H9 (cell line): ENCODE measurements at regions not wholly inside any gene's neighbourhood (a gene's known extent, or its start where the extent isn't known, plus 50 kb on each side); places are given as distances from the start of the nearest gene placed in this dataset.

Source experiments
- DNase-seq: peaks from one replicate; pipeline ENCODE4 v3.0.0-alpha.2; 2017
- H2AFZ ChIP-seq: one replicate; pipeline ENCODE4 v1.6.1; 2013; ENCODE audit warnings: mild to moderate bottlenecking, low read length, control low read depth, moderate library complexity
- H2AK5ac ChIP-seq: 2 replicates; pipeline ENCODE4 v1.6.1; 2013; ENCODE audit warnings: low read length, control low read depth, mixed read lengths; ENCODE audit not compliant: insufficient read length
- H2BK120ac ChIP-seq: one replicate; pipeline ENCODE4 v1.6.1; 2013; ENCODE audit warnings: low read depth, mild to moderate bottlenecking, low read length, control low read depth, inconsistent platforms; ENCODE audit not compliant: poor library complexity, severe bottlenecking
- H2BK12ac ChIP-seq: 2 replicates; pipeline ENCODE4 v1.6.1; 2013; ENCODE audit warnings: low read length, control low read depth, mixed read lengths, low read depth; ENCODE audit not compliant: insufficient read length
- H2BK15ac ChIP-seq: 2 replicates; pipeline ENCODE4 v1.6.1; 2013; ENCODE audit warnings: low read depth, low read length, control low read depth
- H2BK20ac ChIP-seq: one replicate; pipeline ENCODE4 v1.6.1; 2013; ENCODE audit warnings: low read depth, mild to moderate bottlenecking, low read length, control low read depth, inconsistent platforms; ENCODE audit not compliant: poor library complexity, severe bottlenecking
- H2BK5ac ChIP-seq: 2 replicates; pipeline ENCODE4 v1.6.1; 2013; ENCODE audit warnings: low read length, control low read depth, mixed read lengths; ENCODE audit not compliant: insufficient read length
- H3K14ac ChIP-seq: 2 replicates; pipeline ENCODE4 v1.6.1; 2013; ENCODE audit warnings: low read length, control low read depth; ENCODE audit not compliant: insufficient read depth
- H3K18ac ChIP-seq: 2 replicates; pipeline ENCODE4 v1.6.1; 2013; ENCODE audit warnings: low read depth, mild to moderate bottlenecking, mixed read lengths, low read length, control low read depth; ENCODE audit not compliant: insufficient read length
- H3K23ac ChIP-seq: 2 replicates; pipeline ENCODE4 v1.6.1; 2013; ENCODE audit warnings: low read length, control low read depth, mixed read lengths, low read depth; ENCODE audit not compliant: insufficient read length
- H3K23me2 ChIP-seq: 2 replicates; pipeline ENCODE4 v1.6.1; 2013; ENCODE audit warnings: low read depth, mild to moderate bottlenecking, mixed read lengths, low read length, control low read depth; ENCODE audit not compliant: insufficient read length, poor library complexity, severe bottlenecking
- H3K27ac ChIP-seq: 2 replicates; pipeline ENCODE4 v1.5.1; 2013; ENCODE audit warnings: low read length, control low read depth, mixed read lengths, low read depth; ENCODE audit not compliant: insufficient read length
- H3K27me3 ChIP-seq: 2 replicates; pipeline ENCODE4 v1.6.1; 2013; ENCODE audit warnings: low read length, control low read depth, inconsistent platforms; ENCODE audit not compliant: insufficient read depth
- H3K4ac ChIP-seq: 2 replicates; pipeline ENCODE4 v1.6.1; 2013; ENCODE audit warnings: low read depth, mild to moderate bottlenecking, control low read depth, inconsistent platforms, low read length, moderate library complexity
- H3K4me1 ChIP-seq: 2 replicates; pipeline ENCODE4 v1.6.1; 2013; ENCODE audit warnings: low read length, control low read depth, inconsistent platforms; ENCODE audit not compliant: insufficient read depth
- H3K4me2 ChIP-seq: 2 replicates; pipeline ENCODE4 v1.6.1; 2013; ENCODE audit warnings: low read length, control low read depth, mixed read lengths; ENCODE audit not compliant: insufficient read length, insufficient read depth
- H3K56ac ChIP-seq: 2 replicates; pipeline ENCODE4 v1.6.1; 2013; ENCODE audit warnings: low read depth, mild to moderate bottlenecking, mixed read lengths, low read length, control low read depth; ENCODE audit not compliant: insufficient read length
- H3K79me1 ChIP-seq: 2 replicates; pipeline ENCODE4 v1.6.1; 2013; ENCODE audit warnings: low read depth, mild to moderate bottlenecking, moderate library complexity, low read length, control low read depth, inconsistent platforms; ENCODE audit not compliant: insufficient read depth, poor library complexity, severe bottlenecking
- H3K79me2 ChIP-seq: 2 replicates; pipeline ENCODE4 v1.6.1; 2013; ENCODE audit warnings: low read length, control low read depth, inconsistent platforms; ENCODE audit not compliant: insufficient read depth
- H3K9ac ChIP-seq: 2 replicates; pipeline ENCODE4 v1.6.1; 2013; ENCODE audit warnings: low read length, control low read depth, mixed read lengths; ENCODE audit not compliant: insufficient read length; ENCODE audit errors: extremely low read depth
- H3K9me3 ChIP-seq: one replicate; pipeline ENCODE4 v1.6.1; 2013; ENCODE audit warnings: low read depth, low read length, inconsistent platforms; ENCODE audit not compliant: control insufficient read depth
- H3T11ph ChIP-seq: one replicate; pipeline ENCODE4 v1.6.1; 2013; ENCODE audit warnings: mild to moderate bottlenecking, low read length, control low read depth, inconsistent platforms
- H4K20me1 ChIP-seq: one replicate; pipeline ENCODE4 v1.6.1; 2013; ENCODE audit not compliant: control insufficient read depth, insufficient read length, insufficient read depth
- H4K5ac ChIP-seq: 2 replicates; pipeline ENCODE4 v1.6.1; 2013; ENCODE audit warnings: low read depth, mild to moderate bottlenecking, mixed read lengths, low read length, control low read depth; ENCODE audit not compliant: insufficient read length
- H4K8ac ChIP-seq: replicated peaks from 2 replicates; pipeline ENCODE4 v1.6.1; 2013; ENCODE audit warnings: low read length, control low read depth, mixed read lengths, low read depth; ENCODE audit not compliant: insufficient read length
- H4K91ac ChIP-seq: 2 replicates; pipeline ENCODE4 v1.6.1; 2013; ENCODE audit warnings: low read depth, mild to moderate bottlenecking, moderate library complexity, mixed read lengths, low read length, control low read depth; ENCODE audit not compliant: insufficient read length
- H3K27ac Mint-ChIP-seq, 3 experiments: 2 replicates in 2 of 3; 3 replicates in 1 of 3; pipeline ENCODE4 v1.8.0; 2020 to 2021; ENCODE audit warnings: mixed read lengths in 3 of 3, mild to moderate bottlenecking in 1 of 3, moderate library complexity in 1 of 3
- H3K27me3 Mint-ChIP-seq: 2 replicates; pipeline ENCODE4 v1.8.0; 2021; ENCODE audit warnings: low read depth, mild to moderate bottlenecking, moderate library complexity, mixed read lengths
- H3K36me3 Mint-ChIP-seq, 3 experiments: 2 replicates in 2 of 3; 3 replicates in 1 of 3; pipeline ENCODE4 v1.8.0; 2020 to 2021; ENCODE audit warnings: low read depth in 3 of 3, mixed read lengths in 3 of 3; ENCODE audit not compliant: insufficient read depth in 1 of 3
- H3K4me1 Mint-ChIP-seq, 2 experiments: 2 replicates each; pipeline ENCODE4 v1.8.0; 2020; ENCODE audit warnings: mixed read lengths in 2 of 2
- H3K4me3 Mint-ChIP-seq, 2 experiments: 2 replicates in 1 of 2; 3 replicates in 1 of 2; pipeline ENCODE4 v1.8.0; 2020 to 2021; ENCODE audit warnings: mild to moderate bottlenecking in 2 of 2, mixed read lengths in 2 of 2, moderate library complexity in 1 of 2
- H3K9me3 Mint-ChIP-seq, 2 experiments: 2 replicates in 1 of 2; 3 replicates in 1 of 2; pipeline ENCODE4 v1.8.0; 2020; ENCODE audit warnings: mild to moderate bottlenecking in 2 of 2, mixed read lengths in 2 of 2, moderate library complexity in 1 of 2
- WGBS: extraction: QIAGEN DNeasy Blood & Tissue Kit; methylation state at CpG from one replicate; pipeline ENCODE4 v1.1.7; 2013; ENCODE audit warnings: missing lambda C conversion rate, low lambda C conversion rate, mixed read lengths; ENCODE audit not compliant: insufficient read length; ENCODE audit errors: extremely low coverage; 5-methylcytosine and 5-hydroxymethylcytosine counted together
- TF ChIP-seq, protein P1 (sequence below): fragments of 200-600 bp; sonication (generic); conservative IDR thresholded peaks from 3 replicates; pipeline ENCODE4 v1.8.0; 2021; ENCODE audit warnings: antibody characterized with exemption, mild to moderate bottlenecking

DNA sequence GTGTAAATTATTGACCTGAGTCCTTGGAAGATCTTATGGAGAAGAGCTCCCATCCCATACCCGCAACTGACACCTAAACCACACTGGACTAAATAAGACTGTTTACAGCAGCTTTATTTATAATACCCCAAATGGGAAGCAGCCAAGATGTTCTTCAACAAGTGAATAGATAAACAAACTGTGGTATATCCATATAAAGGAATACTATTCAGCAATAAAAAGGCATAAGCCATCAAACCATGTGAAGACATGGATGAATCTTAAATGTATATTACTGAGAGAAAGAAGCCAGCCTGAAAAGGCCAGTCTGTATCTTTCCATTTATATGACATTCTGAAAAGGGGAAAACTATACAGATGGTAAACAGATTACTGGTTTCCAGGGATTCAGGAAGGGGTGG lies 212.7 kb downstream of the TPBG start:
- no peak overlapping the region for H2AK5ac ChIP-seq
- Mint-ChIP-seq H3K9me3 (peaks cover 13 to 14% of the 10 kb centered on the region in 2 experiments), H3K27ac (no peak overlapping the region), H3K4me3 (no peak overlapping the region), H3K36me3 (peaks cover 0 to 15% (median 6%) of the 10 kb centered on the region in 3 experiments; a peak in 4 of 7 replicates), H3K4me1 (peaks cover 23 to 25% of the 10 kb centered on the region in 2 experiments), H3K27me3 (no peaks in the 10 kb centered on the region)
- H3K9me3 ChIP-seq, result no peaks in the 10 kb centered on the region
- no peak overlapping the region for H3K9ac ChIP-seq
- no peak overlapping the region for H2AFZ ChIP-seq
- H4K91ac ChIP-seq, result no peak overlapping the region
- no peak overlapping the region for H2BK20ac ChIP-seq
- no peak overlapping the region for H3K23ac ChIP-seq
- H3K4me1 ChIP-seq, result no peaks in the 10 kb centered on the region; the same call in 1 of the 2 replicates
- H3K14ac ChIP-seq, result no peak overlapping the region
- no peak overlapping the region for H4K8ac ChIP-seq
- H3K4me2 ChIP-seq, result no peak overlapping the region
- H3K27ac ChIP-seq, result no peak overlapping the region
- H3K18ac ChIP-seq, result no peak overlapping the region
- no peak overlapping the region for H2BK120ac ChIP-seq
- no peak overlapping the region for H3T11ph ChIP-seq
- no peaks in the 10 kb centered on the region for H4K20me1 ChIP-seq
- TF ChIP-seq, protein P1, sequence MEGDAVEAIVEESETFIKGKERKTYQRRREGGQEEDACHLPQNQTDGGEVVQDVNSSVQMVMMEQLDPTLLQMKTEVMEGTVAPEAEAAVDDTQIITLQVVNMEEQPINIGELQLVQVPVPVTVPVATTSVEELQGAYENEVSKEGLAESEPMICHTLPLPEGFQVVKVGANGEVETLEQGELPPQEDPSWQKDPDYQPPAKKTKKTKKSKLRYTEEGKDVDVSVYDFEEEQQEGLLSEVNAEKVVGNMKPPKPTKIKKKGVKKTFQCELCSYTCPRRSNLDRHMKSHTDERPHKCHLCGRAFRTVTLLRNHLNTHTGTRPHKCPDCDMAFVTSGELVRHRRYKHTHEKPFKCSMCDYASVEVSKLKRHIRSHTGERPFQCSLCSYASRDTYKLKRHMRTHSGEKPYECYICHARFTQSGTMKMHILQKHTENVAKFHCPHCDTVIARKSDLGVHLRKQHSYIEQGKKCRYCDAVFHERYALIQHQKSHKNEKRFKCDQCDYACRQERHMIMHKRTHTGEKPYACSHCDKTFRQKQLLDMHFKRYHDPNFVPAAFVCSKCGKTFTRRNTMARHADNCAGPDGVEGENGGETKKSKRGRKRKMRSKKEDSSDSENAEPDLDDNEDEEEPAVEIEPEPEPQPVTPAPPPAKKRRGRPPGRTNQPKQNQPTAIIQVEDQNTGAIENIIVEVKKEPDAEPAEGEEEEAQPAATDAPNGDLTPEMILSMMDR, result no peak
- no peak overlapping the region for H2BK15ac ChIP-seq
- H2BK12ac ChIP-seq, result no peak overlapping the region
- no peaks in the 10 kb centered on the region for H3K23me2 ChIP-seq
- no peaks in the 10 kb centered on the region for H3K79me1 ChIP-seq
- no CpG with 5 or more reads among the region's 1 CpG for WGBS
- H3K56ac ChIP-seq, result no peak overlapping the region
- H3K79me2 ChIP-seq, result no peaks in the 10 kb centered on the region
- no peaks in the 10 kb centered on the region for H3K27me3 ChIP-seq
- no peak overlapping the region for H3K4ac ChIP-seq
- no peak overlapping the region for H2BK5ac ChIP-seq
- no peak for DNase-seq
- no peak overlapping the region for H4K5ac ChIP-seq
